Astrocyte of the spinal cord (primary cell): ENCODE measurements at regions not wholly inside any gene's neighbourhood (a gene's known extent, or its start where the extent isn't known, plus 50 kb on each side); places are given as distances from the start of the nearest gene placed in this dataset.

ENCODE experiments used
- DNase-seq: peaks from one replicate; pipeline ENCODE4 v3.0.0; 2011; ENCODE audit warnings: low read depth, low spot score
- H3K4me3 ChIP-seq: 2 replicates; pipeline ENCODE4 v1.5.1; 2011; ENCODE audit warnings: low read depth, mild to moderate bottlenecking, low read length, moderate library complexity
- in situ Hi-C: cut with HindIII; loops from 2 replicates; pipeline ENCODE4 v1.10.0; 2017; ENCODE audit warnings: low sequenced_read_pairs
- TF ChIP-seq, protein P1 (sequence below): IDR thresholded peaks from 2 replicates; pipeline ENCODE4 v1.5.1; 2012; ENCODE audit warnings: low read depth, mild to moderate bottlenecking, low read length, inconsistent platforms

DNA sequence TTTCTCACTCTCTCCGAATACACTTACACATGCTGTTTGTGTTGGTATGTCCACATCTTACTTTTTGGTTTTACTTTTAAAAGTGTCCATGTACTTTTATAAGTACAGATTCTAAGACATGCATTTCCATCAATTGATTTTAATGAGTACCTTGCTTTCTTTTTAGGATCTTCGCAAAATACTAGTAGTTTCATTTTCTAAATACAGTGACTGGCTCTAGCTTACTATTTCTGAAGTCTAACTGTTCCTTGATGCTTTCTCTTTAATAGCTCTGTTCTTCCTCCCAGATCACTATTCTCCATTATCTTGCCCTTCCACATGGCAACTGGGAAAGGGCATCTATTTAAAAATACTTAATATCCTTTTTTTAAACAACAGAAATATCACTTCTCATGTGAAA, 164.1 kb downstream of the KITLG start:
- in situ Hi-C loops = no loop called here
- H3K4me3 ChIP-seq = no peak overlapping the region
- TF ChIP-seq, protein P1, sequence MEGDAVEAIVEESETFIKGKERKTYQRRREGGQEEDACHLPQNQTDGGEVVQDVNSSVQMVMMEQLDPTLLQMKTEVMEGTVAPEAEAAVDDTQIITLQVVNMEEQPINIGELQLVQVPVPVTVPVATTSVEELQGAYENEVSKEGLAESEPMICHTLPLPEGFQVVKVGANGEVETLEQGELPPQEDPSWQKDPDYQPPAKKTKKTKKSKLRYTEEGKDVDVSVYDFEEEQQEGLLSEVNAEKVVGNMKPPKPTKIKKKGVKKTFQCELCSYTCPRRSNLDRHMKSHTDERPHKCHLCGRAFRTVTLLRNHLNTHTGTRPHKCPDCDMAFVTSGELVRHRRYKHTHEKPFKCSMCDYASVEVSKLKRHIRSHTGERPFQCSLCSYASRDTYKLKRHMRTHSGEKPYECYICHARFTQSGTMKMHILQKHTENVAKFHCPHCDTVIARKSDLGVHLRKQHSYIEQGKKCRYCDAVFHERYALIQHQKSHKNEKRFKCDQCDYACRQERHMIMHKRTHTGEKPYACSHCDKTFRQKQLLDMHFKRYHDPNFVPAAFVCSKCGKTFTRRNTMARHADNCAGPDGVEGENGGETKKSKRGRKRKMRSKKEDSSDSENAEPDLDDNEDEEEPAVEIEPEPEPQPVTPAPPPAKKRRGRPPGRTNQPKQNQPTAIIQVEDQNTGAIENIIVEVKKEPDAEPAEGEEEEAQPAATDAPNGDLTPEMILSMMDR = no peak
- DNase-seq = no peak

DNA sequence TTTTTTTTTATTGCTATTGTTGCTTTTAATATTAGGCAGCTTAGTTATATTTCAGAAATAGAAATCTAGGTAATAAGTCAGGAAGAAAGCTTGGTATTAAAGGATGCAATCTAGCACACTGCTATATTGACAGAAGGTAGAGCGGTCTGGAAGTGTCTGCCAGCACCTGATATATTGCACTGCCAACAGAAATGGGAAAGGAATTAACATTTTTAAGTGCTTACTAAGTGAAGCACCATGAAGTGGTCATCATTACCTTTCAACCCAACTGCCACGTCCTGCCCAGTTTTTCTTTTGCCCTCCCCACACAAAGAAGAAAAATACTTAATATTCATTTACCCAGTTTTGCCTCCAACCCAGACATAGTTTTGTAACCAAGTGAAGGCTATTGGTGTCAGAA, 163.5 kb downstream of the KITLG start:
- in situ Hi-C loops = no loop called here
- TF ChIP-seq, protein P1 = no peak
- no peak overlapping the region for H3K4me3 ChIP-seq
- no peak for DNase-seq

DNA sequence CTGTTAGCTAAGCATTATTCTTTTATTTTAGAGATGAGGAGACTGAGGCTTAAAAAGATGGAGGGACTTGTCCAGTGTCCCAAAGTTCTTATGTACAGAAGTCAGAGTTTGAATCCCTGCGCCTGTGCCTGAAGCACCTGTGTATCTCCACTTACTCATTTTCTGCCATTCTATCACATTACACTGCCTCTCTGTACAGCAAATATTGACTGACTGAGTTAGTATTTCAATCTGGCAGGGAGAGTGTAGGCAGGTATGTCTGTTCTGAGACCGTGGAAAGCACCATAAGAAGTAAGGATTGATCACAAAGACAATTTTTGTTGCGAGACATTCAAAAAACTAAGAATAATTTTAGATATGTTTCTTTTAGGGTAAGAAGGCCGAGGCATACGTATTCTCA, 162.7 kb downstream of the KITLG start:
- TF ChIP-seq, protein P1 = no peak
- in situ Hi-C loops = no loop called here
- no peak for DNase-seq
- no peak overlapping the region for H3K4me3 ChIP-seq

DNA sequence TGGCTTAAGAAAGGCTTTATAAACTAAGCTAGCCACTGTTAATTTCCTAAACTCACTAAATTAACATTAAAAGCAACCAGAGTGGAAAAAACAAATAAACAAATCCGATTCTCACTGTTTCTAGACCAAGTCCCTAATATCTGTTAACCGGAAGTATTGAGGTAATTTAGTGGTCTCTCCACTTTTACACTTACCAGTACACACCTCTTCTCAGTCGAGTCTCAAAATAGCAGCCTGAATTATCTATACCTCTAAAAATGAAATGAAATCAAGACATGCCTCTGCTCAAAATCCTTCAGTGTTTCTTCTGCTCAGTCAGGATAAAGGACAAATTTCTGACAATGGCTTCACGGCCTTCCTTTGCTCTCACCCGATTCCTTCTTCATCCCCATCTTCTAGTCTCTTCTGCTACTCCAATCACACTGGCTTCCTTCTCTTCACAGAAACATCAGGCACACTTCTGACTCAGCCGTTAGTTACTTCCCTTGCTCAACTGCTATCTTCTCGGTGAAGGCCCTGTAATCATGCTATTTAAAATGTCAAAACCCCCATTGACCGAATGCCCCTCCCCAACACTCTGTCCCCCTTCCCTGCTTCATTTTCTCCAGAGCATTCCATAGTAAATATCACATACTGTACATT, 161.3 kb downstream of the KITLG start:
- TF ChIP-seq, protein P1 = no peak
- H3K4me3 ChIP-seq = peak overlapping the region; percentile 1
- in situ Hi-C loops = no loop called here
- no peak for DNase-seq

DNA sequence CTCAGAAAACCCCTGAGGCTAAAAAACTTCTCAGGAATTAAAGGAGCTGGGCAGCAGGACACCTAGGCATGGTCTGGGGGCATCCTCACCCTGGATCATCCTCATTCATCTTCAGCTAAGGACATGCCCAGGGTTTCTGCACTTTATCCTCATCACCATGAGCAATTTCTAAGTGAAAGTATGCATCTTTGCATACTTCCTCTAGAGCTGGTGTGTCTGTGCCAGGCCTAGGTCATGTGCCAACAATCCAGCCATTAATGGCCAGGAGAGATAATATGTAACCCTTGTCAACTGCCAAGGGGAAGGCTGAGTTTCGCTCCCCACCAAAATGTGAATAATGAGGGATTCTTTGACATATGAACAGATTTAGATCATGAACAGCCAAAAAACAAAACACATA, 160.5 kb downstream of the KITLG start:
- DNase-seq = no peak
- H3K4me3 ChIP-seq = no peak overlapping the region
- in situ Hi-C loops = no loop called here
- TF ChIP-seq, protein P1 = no peak

DNA sequence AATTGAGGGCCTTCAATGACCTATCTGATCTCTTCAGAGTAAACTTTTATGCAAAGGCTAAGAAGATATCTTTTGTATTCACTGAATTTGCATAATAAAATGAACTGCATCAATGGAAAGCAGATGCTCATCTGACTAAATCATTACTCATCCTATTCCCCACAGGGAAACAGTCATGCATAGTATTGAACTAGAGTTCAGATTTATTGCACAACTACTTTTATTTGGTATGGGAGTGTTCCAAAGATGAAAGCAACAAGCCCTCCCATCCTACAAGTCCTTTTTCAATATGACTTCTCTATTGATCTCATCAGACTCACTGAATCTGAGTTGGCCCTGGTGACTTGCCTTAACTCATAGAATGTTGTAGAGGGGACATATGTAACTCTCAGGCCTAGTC, 159.8 kb downstream of the KITLG start:
- in situ Hi-C loops = no loop called here
- H3K4me3 ChIP-seq = no peak overlapping the region
- DNase-seq = peak; percentile 88
- TF ChIP-seq, protein P1 = no peak
